GM18508 (cell line): ENCODE measurements at regions not wholly inside any gene's neighbourhood (a gene's known extent, or its start where the extent isn't known, plus 50 kb on each side); places are given as distances from the start of the nearest gene placed in this dataset.
"Not testable (repeated sequence)": the region's sequence is repeated elsewhere in the genome, so short reads cannot be mapped to it uniquely, and the experiment has no call there.

ENCODE experiments used
- ATAC-seq: cut with Tn5 transposase; IDR thresholded peaks from one replicate; pipeline ENCODE4 v1.9.1; 2021; ENCODE audit warnings: moderate number of reproducible peaks; ENCODE audit not compliant: insufficient read depth, unreplicated experiment

DNA sequence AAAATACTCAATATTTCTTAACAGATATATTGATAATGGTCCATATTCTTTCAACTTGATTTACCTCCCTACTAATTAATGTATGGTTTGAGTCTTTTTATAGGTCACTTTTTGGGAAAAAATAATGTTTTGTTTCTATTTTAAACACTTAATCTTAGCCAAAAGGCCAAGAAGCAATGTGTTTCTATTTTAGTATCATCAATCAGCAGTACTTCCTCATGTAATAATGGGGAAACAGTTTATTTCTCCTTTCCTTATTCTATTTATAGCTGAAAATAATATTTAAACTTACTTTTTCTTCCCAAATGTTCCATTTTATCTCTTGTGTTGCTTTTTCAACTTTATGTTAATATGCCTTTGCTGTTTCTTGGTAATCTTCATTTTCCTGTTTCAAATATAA lies 295.1 kb downstream of the ALDH8A1 start:
- no peak for ATAC-seq

DNA sequence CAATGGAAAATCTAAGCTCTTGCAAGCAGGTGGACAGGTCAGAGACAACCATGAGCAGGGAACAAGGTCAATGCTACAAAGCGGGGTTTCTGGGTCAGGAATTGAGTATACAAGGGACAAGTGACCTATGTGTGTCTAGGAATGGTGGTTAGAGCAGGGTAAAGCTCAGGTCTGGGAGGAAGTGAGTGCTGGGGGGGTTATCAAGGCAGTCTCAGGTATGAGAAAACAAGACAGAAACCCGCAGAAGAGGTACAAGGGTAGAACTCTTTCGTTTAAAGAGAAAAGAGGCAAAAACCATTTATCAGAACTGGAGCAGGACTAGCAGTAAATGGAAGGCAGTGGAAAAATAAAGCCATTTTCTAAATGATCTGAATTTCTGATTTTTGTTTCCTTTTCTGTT lies 298.4 kb downstream of the ALDH8A1 start:
- ATAC-seq = no peak

DNA sequence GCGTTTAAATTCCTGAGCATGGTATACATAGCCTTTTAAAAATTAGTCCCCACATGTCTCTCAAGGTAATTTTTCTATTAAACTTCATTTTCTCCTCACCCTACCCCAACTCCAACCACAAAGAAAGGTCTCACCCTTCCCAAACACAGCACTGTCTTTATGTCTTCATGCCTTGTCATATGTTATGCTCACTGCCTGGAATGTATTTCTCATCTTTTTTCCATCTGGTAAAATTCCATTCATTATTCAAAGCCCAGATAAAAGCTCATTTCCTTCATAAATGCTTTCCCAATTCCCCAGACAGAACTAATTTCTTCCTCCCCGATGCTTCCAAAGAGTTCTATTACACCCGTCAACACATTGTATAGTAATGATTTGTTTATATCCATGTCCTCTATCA lies 302.0 kb downstream of the ALDH8A1 start:
- ATAC-seq = no peak

DNA sequence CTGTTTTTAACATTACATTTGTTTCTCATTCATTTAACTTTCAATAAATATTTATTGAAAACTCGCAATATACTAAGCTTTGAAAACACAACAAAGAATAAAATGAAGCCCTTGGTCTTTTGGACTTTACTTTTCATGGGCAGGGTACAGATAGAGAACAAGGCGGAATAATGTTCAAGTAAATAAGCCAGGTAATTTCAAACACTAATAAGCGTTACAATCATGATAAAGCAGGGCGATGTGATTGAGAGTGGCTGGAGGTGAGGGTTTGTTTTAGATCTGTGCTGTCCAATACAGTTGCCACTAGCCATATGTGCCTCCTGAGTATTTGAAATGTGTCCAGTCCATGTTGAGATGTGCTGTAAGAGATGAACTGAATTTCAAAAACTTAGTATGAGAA lies 307.1 kb downstream of the ALDH8A1 start:
- ATAC-seq = no peak

DNA sequence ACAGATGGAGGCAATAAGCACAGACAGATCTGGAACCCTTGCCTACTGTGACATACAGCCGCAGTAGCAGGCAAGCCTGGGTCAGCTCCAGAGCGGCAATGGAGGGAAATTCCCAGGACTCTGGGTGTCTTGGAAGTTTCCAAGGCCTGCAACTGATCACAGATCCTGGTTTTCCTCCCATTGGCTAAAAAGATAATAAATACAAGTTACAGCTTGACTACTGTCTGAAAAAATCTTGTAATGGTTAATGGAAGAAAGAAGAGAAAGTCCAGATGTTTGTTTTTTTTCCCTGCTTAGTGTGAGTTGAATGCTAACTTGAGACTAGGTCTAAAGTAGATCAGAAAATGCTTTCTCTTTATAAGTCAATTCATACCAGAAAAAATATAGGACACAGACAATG lies 307.6 kb downstream of the ALDH8A1 start:
- ATAC-seq = no peak

DNA sequence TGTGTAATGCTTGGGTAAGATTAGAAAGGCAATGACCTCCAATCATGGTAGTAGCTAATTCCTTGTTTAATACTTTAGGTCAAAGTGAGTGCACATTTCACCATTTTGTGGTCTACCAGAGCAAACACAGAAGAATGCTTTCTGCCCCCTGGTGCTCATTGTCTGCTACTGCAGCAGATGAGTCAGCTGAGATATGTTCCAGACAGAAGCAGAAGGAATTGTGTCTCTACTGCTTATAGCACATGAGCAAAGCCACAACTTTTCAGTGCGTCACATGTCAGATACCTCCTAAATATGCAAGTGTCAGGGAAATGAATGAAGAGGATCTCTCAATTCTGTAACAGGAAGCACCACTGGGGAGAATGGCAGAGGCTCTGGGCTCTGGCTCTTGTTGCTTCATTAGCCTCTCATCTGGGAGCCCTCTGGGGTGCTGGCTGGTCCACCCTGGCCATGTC lies 308.9 kb downstream of the ALDH8A1 start:
- ATAC-seq = no peak

DNA sequence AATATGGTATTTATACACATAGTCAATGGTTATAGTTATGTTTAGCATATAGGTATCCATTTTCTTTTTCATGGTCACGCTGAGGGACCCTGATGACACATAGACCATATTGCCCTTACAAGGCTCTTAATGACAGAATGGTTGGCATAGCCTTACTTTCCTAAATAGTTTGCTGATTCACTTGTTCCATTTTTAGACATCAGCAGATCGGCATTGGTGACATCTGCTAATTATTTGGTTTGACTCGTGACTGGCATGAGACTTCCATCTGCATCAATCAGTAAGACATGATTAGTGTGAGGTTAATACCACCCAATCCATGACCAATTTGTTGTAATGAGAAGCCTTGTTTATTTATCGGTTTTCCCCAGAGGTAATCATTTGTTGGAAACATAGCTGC lies 309.7 kb downstream of the ALDH8A1 start:
- ATAC-seq = no peak

DNA sequence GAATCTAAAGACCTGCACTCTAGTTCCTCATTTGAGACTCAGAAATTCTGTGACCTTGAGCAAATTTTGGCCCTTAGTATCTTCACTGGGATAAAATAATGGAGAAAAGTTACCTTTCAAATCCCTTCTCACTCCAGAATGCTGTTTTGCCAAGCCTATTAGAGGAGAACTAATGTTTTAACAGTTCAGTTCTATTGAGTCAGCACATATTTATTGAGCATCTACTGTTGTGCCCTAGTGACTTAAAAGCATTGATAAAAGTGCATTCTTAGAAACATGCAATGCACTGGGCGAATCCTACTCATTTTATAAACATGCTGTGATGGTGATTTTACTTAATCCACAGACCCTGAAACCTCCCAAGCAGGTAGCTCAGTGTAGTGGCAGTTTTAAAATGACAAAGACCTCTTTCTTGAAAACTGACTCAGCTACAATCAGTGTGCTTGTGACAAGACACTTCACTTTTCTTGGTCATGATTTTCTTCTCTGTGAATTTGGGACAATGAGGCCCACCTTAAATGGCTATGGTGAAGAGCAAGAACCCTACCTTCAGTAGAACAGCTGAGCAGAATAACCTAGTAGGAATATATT lies 312.0 kb downstream of the ALDH8A1 start:
- ATAC-seq = no peak

DNA sequence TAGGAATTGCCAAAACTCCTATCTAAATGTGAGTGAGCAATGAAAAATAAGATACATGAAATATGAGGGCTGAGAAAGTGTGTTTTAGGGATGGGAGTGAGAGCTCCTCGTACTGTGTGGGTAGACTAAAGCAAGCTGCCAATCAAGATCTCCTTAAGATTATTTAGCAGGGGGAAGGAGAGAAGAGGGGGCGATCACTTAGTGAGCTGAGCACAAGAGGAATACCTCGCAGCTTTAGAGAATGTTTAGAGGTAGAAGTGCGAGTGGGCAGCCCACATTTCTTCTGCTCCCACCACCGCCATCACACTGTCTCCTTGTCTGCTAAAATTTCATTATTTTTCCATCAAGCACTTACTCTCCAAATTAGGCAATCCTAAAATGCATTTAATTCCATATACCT lies 312.6 kb downstream of the ALDH8A1 start:
- no peak for ATAC-seq

DNA sequence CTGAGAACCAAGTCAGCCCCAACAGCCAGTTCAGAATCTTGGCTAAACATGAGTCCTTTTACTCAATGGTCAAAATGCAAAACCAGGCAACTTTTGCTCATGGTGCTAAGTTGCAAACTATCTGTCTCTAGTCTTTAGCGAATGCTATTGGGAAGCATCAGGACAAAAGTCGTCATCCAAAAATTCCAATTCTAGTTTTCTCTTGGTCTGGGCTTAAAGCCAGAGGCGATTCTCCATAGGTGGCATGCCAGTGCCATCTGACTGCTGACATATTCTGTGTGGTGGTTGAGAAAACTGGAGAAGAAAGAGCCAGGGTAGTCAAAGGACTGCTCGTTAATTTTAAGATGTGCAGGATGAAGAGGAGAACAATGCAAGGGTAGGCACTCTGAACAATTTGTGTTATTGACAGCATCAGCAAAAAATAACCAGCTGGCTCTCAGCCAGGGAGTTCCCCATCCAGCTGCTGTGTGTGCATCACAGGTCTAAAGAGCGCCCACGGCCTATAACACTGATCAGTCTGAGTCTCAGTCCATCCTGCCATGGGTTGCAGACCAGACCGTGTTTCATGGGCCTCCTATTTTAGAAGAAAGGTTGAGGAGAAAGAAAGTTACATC lies 313.6 kb downstream of the ALDH8A1 start:
- ATAC-seq = no peak

DNA sequence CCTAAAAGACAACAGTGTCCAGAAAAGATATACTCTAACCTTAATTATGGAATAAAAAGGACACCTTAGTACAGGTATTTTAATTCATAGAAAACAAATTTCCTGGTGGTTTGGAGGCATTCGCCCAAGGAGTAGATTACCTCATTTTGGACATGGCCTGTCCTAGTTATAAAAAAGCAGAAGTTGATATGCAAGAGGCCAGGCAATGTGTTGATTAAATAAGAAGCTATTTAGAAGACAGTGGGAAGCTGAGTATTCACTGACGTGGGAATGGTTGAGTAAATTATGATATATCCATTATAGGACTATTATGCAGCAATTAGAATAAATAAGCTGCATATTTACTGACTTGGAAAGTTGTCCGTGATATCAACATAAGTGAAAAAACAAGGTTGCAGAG lies 314.9 kb downstream of the ALDH8A1 start:
- ATAC-seq = no peak

DNA sequence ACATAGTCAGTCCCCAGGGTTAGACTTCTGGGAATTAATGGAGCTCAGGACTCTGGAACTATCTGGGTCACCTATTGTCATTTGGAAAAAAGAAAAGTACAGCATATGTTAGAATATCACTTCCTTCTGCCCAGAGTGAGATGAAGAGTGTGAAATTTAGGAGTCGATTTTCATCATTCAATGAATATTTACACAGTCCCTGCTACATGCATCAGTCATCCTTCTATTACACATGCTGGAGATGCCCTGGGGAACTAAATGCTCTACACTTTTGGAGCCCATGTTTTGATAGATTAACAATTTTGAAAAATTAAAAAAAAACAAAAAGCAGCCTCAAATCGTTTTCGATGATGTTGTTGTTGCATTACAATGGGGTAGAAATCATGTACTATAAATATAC lies 315.4 kb downstream of the ALDH8A1 start:
- no peak for ATAC-seq

DNA sequence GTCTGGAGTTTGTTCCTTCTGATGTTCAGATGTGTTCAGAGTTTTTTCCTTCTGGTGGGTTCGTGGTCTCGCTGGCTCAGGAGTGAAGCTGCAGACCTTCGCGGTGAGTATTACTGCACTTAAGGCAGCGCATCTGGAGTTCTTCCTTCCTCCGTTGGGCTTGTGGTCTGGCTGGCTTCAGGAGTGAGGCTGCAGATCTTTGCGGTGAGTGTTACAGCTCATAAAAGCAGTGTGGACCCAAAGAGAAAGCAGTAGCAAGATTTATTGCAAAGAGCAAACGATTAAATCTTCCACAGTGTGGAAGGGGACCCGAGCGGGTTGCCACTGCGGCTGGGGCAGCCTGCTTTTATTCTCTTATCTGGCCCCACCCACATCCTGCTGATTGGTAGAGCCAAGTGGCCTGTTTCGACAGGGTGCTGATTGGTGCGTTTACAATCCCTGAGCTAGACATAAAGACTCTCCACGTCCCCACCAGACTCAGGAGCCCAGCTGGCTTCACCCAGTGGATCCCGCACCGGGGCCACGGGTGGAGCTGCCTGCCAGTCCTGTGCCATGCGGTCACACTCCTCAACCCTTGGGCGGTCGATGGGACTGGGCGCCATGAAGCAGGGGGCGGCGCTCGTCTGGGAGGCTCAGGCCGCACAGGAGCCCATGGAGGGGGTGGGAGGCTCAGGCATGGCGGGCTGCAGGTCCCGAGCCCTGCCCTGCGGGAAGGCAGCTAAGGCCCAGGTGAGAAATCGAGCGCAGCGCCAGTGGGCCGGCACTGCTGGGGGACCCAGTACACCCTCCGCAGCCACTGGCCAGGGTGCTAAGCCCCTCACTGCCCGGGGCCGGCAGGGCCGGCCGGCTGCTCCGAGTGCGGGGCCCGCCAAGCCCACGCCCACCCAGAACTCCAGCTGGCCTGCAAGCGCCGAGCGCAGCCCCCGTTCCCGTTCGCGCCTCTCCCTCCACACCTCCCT lies 315.3 kb upstream of the SGK1 start:
- not testable (repeated sequence) for ATAC-seq

DNA sequence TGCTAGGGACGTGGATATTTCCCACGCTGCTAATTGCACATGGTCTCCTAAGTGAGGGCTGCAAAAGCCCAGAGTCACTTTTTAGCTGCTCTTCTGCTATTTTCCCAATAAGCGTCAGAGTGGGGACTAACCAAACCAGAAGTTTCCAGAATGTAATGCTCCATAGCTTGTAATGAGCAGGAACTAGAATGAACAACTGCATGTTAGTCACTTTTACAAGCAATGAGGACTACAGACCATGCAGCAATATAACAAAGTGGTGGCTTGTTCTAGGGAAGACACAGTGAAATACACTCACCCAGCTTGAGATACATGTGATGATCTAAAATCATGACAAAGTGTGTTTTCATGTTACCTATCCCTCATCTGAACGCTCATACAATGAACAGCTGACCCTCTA lies 314.1 kb upstream of the SGK1 start:
- ATAC-seq = no peak

DNA sequence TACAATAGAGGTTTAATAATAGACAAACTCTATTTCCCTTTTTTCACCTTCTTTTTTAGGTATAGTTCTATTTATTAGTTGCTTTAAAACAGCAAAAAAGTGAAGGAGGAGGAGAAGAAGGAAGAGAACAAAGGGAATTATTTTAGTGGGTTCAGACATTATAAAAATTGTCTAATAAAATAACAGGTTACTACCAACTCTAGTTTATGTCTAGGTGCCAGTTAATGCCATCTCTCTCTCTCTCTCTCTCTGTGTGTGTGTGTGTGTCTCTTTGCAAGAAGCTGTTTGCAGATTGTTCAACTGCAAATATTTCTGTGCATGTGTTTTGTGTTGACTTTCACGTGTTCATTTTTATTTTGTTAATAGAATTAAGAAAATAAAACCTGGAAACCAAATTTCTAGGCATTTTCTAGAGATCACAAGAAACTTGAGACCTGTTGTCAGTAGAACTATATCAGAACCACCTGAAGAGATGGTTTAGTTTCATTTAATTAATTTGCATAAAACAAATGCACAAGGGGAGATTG lies 313.5 kb upstream of the SGK1 start:
- ATAC-seq = no peak

DNA sequence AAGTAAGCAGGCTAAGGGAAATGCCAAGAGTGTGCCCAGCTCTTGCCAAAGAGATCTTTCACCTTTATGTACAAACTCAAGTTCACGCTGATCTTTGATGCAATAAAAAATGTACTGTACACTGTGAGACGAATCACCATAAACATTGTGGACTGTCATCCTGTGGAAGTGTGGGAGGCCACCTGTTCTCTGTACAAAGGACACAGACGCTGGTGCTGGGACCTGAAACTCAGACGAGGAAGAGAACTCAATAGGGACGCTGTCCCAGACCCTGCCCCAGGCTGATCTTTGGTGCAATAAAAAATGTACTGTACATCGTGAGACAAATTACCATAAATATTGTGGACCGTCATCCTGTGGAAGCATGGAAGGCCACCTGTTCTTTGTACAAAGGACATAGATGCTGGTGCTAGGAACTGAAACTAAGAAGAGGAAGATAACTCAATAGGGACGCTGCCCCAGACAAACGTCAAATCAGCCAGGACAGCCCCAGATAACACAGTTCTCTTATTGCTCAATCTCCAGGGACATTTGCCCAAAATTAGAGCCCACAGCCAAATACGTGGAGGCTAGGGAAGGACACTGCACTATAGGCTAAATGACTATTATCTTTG lies 312.7 kb upstream of the SGK1 start:
- ATAC-seq = no peak

DNA sequence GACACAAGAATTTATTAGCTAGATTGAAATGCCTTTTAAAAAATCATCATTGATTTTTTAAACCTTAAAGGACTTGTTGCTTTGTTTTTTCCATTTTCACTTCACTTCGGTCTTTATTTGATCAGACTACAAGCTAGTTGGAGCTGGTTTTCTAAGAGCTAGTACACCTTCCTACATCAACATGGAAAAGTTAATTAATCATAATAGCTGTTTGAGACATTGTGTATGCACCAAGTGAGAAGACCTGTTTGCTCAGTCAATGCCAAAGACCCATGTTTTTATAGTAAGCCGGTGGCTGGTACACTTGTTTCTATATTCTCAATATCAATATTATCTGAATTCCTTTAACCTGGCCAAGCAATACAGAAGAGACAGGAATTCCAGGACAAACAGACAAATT lies 310.2 kb upstream of the SGK1 start:
- no peak for ATAC-seq

DNA sequence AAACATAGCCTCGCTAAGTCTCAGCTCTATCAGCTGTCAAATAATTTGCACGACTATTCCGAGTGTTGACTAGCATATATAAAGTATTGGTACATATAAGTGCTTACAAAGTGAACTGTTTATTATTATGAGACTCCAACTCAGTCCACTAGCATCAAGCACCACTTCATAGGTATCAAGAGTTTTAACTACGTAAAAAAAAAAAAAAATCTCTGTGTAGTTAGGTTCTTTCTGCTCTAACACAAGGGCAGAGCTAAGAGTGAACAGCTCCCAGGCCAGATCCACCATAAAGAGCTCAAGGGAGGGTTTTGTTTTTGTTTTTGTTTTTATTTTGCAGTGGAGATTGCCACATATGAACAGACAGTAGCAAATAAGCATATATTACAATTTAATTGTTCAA lies 309.8 kb upstream of the SGK1 start:
- no peak for ATAC-seq

DNA sequence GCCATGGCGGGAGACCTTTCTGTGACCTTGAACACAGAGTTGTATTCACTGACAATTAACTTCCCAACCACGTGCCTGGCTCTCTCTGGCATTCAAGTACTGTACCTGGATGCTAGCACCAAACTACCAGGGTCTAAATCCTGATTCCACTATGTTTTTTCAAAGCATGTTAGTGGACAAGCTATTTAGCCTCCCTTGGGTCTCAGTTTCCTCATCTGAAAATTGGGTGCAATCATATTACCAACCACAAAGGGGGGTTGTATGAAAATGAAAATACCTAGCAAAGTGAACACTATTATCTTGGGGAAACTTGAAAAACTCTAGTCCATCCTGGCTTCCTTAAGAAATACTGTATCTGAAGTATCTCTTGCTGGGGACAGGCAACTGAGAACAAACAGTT lies 308.7 kb upstream of the SGK1 start:
- no peak for ATAC-seq

DNA sequence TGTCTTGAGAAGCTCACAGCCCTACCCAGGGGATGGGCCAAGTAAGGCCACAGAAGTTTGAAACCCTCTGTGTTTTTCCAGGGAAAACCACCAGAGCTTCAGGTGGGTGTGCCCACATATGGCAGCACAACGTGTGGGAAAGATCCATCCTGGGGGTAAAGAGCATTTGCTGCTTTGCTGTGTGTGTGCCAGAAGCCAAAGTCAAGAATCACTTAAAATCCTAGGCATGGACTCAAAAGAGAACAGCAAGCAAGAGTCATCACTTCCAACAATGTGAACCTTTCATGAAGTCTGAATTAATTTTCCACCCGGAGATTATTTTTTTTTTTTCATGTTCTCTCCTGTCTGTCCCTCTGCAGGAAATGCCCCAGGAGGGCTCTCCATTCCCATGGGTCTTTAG lies 308.2 kb upstream of the SGK1 start:
- no peak for ATAC-seq

DNA sequence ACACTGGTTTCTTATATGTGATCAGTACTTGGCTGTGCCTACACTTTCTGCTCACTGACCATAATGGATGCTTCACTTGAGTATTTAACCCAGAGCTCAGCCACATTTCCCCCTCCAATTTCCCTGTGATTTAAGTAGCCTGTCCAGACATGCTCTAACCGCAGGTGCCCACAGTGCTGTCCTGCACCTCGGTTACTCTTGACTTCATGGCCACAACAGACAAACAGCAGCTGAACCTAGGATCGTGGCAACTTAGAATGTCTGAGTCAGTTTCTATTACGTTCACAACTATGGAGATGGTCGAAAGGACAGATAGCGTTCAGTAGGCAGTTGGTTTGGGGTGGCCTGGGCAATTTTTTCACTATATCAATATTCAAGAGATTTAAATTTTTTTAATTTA lies 306.9 kb upstream of the SGK1 start:
- no peak for ATAC-seq
